SK-N-MC (cell line): ENCODE measurements at regions not wholly inside any gene's neighbourhood (a gene's known extent, or its start where the extent isn't known, plus 50 kb on each side); places are given as distances from the start of the nearest gene placed in this dataset.

Experiments
- EZH2 ChIP-seq: fragments of 200-600 bp; sonication (generic); IDR thresholded peaks from one replicate; pipeline ENCODE4 v1.6.1; 2017; ENCODE audit warnings: antibody characterized with exemption
- POLR2AphosphoS5 ChIP-seq: IDR thresholded peaks from 2 replicates; pipeline ENCODE4 v1.6.1; 2012; ENCODE audit warnings: mild to moderate bottlenecking, low read depth, low read length, borderline replicate concordance

GRCh38 chr4:123596805-123597204 lies 200.2 kb downstream of the SPRY1 start:
- no peak for TF ChIP-seq POLR2AphosphoS5
- TF ChIP-seq EZH2, result no peak
